ENCODE measurements at regions not wholly inside any gene's neighbourhood (a gene's known extent, or its start where the extent isn't known, plus 50 kb on each side); places are given as distances from the start of the nearest gene placed in this dataset.
"Not testable (repeated sequence)": the region's sequence is repeated elsewhere in the genome, so short reads cannot be mapped to it uniquely, and the experiment has no call there.

- no peak for DNase-seq
These were observed 182.4 kb downstream of the RASEF start for GRCh38 chr9:82880336-82881050.

GRCh38 chr9:82882138-82882537, 180.8 kb downstream of the RASEF start:
- DNase-seq: no peak

DNA sequence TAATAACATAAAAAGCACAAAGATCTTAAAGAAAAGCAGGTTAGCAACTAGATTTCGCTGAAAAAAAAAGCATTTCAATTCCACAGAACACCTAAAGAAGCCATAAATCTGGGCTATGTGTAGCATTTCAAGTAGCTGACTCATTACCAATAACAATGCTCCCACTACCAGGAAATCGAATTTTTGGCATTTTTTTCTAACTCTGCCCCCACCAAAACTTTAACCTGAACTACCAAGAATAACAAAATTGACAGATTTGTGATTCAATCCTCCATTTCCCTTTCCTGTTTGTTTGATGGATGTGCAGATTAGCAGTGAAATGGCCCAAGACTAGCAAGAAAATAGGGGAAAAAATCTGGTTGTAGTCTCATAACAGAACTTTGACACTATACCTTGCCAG, 180.2 kb downstream of the RASEF start:
- no peak for DNase-seq

- no peak for DNase-seq
These were observed 179.5 kb downstream of the RASEF start for GRCh38 chr9:82883436-82883835.

DNA sequence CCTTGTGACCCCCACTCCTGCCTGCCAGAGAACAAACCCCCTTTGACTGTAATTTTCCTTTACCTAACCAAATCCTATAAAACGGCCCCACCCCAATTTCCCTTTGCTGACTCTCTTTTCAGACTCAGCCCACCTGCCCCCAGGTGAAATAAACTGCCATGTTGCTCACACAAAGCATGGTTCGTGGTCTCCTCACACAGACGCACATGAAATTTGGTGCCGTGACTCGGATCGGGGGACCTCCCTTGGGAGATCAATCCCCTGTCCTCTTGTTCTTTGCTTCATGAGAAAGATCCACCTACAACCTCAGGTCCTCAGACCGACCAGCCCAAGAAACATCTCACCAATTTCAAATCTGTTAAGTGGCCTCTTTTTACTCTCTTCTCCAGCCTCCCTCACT, 179.0 kb downstream of the RASEF start:
- not testable (repeated sequence) for DNase-seq

- no peak for DNase-seq
These were observed 172.5 kb downstream of the RASEF start for GRCh38 chr9:82890401-82890800.

GRCh38 chr9:82890865-82891264, 172.1 kb downstream of the RASEF start:
- DNase-seq: no peak

- no peak for DNase-seq
These were observed 171.6 kb downstream of the RASEF start for GRCh38 chr9:82891321-82891720.

- no peak for DNase-seq
These were observed 169.4 kb downstream of the RASEF start for GRCh38 chr9:82893549-82893948.

DNA sequence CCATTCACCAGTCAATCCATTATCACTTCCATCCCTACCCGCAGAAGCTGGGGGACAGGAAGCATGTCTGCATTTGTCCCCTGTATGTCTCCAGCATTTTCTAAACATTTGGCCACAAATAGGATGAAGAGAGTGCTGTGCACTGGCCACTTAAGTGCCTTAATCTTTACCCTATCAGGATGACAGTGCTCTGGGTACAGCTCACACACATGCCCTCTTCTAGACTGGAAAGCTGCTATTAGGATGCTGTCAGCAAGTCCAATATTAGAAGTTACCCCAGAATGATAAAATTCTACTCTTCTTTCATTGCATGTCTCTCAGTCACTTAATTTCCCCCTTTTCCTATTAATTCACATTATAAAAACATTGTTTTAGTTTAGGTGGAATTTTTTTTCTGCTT, 168.4 kb downstream of the RASEF start:
- DNase-seq: no peak

GRCh38 chr9:82894961-82895821, 167.8 kb downstream of the RASEF start:
- no peak for DNase-seq

- no peak for DNase-seq
These were observed 167.2 kb downstream of the RASEF start for GRCh38 chr9:82895822-82896110.

DNA sequence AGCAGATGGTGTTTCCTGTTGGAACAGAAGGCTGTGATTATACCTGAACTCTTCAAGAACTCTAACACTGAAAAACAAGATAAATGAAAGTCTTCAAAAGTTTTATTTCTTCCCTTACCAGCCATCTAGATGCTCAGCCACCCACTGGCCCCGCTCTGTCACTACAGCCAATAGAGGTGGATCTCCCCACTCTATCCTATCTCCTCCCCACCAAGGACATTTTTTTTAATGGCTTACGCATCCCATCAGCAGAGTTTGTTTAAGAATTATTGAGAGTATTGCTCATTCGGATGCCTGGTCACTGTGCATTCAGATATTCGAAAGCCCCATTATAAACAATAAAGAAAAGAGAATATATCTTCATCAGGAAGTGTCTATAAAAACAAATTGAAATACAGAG, 159.4 kb downstream of the RASEF start:
- DNase-seq: no peak

DNA sequence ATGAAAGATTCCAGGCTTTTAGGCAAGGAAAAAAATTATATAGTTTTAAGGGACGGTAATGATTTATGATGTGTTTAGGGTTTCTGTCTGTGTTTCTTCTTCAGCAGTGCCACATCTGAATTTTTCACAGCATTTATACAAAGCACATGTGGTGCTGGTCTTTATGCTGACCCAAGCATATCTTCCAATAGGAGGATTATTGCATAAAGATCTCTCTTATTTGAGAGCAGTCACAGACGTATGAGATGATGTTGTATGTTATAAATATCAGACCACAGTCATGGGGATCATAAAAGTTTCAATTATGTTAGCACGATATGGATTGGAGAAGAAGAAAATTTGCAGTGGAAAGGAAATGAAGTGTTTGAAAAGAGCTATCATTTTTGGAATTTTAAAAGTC, 150.9 kb downstream of the RASEF start:
- DNase-seq: no peak

GRCh38 chr9:82912645-82913044, 150.3 kb downstream of the RASEF start:
- no peak for DNase-seq

DNA sequence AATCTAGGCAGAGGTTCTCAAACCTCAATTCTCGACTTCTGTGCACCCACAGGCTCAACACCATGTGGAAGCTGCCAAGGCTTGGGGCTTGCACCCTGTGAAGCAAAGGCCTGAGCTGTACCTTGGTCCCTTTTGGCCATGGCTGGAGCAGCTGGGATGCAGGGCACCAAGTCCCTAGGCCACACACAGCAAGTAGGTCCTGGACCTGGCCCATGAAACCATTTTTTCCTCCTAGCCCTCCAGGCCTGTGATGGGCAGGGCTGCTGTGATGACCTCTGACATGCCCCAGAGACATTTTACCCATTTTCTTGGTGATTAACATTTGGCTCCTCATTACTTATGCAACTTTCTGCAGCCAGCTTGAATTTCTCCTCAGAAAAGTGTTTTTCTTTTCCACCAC, 146.7 kb downstream of the RASEF start:
- DNase-seq: not testable (repeated sequence)

DNA sequence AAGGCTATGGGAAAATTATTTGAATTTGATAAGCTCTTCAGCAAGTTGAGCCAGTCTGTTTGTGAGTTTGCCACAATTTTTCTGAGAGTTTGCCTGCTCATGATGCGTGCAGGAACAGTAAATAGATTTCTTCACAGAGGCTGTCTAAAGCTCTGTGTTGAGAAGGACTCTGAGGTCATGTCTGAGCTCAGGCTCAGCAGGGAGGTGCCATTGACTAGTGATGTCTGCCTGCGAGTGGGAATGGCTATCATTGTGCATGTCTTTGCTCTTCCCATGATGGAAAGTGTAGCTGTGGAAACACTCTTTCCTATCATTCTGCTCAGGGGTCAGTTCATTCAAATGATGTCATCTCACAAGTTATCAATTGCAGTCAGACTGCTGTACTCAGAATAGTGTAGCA, 142.8 kb downstream of the RASEF start:
- no peak for DNase-seq

DNA sequence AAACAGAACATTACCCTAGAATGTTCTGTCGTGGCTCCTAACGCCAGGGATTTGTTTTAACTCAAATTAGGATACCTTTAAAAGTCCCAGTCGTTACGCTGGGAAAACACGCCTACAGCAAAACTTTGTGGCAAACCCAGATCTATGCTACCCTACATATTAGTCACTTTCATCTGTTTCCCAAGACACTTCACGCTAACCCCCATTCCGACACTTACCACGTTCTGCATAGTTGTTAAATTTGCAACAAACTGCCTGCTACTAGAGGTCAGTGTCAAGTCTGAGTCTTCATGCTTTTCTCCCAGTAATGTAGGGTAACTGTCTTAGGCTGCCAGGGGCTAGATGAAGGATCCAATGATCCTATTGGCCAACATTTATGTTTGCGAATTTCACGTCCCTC, 140.3 kb downstream of the RASEF start:
- DNase-seq: no peak

- DNase-seq: peak; percentile 91
These were observed 139.6 kb downstream of the RASEF start for GRCh38 chr9:82923092-82923911.

GRCh38 chr9:82923912-82924605, 138.9 kb downstream of the RASEF start:
- peak; percentile 73 for DNase-seq
